Fibroblast of lung (primary cell): ENCODE measurements at regions not wholly inside any gene's neighbourhood (a gene's known extent, or its start where the extent isn't known, plus 50 kb on each side); places are given as distances from the start of the nearest gene placed in this dataset.

ENCODE experiments used
- DNase-seq, 2 donors: peaks; one replicate each; pipeline versions ENCODE4 v3.0.0 to v3.0.0-alpha.2; 2010; ENCODE audit warnings: low read depth in 2 of 2
- H2AFZ ChIP-seq: 2 replicates; pipeline ENCODE4 v1.5.1; 2012; ENCODE audit warnings: low read length, control low read depth, inconsistent platforms
- H3K27ac ChIP-seq: 2 replicates; pipeline ENCODE4 v1.5.1; 2011; ENCODE audit warnings: low read length, control low read depth; ENCODE audit not compliant: insufficient read depth
- H3K27me3 ChIP-seq: 2 replicates; pipeline ENCODE4 v1.5.1; 2011; ENCODE audit warnings: mild to moderate bottlenecking, low read length; ENCODE audit not compliant: control insufficient read depth, insufficient read depth
- H3K36me3 ChIP-seq: 2 replicates; pipeline ENCODE4 v1.5.1; 2011; ENCODE audit warnings: low read length; ENCODE audit not compliant: control insufficient read depth, insufficient read depth
- H3K4me1 ChIP-seq: 2 replicates; pipeline ENCODE4 v1.5.1; 2011; ENCODE audit warnings: low read length; ENCODE audit not compliant: control insufficient read depth, insufficient read depth; ENCODE audit errors: extremely low read depth
- H3K4me2 ChIP-seq: 2 replicates; pipeline ENCODE4 v1.5.1; 2011; ENCODE audit warnings: low read length, control low read depth; ENCODE audit not compliant: insufficient read depth; ENCODE audit errors: extremely low read depth
- H3K4me3 ChIP-seq, 4 experiments: fragments of 200-600 bp in 1 of 4; sonication (generic) in 1 of 4; replicated peaks in 1 of 4; 2 replicates each; pipeline ENCODE4 v1.5.1; 2011 to 2016; ENCODE audit warnings: low read length in 4 of 4, low read depth in 3 of 4, mild to moderate bottlenecking in 3 of 4, control low read depth in 2 of 4, inconsistent platforms in 1 of 4, mixed read lengths in 1 of 4; ENCODE audit not compliant: insufficient read depth in 1 of 4; ENCODE audit errors: control extremely low read depth in 1 of 4
- H3K79me2 ChIP-seq: 2 replicates; pipeline ENCODE4 v1.5.1; 2012; ENCODE audit warnings: mild to moderate bottlenecking, low read length, inconsistent platforms; ENCODE audit not compliant: control insufficient read depth, insufficient read depth
- H3K9ac ChIP-seq: 2 replicates; pipeline ENCODE4 v1.5.1; 2011; ENCODE audit warnings: mild to moderate bottlenecking, low read length, control low read depth; ENCODE audit not compliant: insufficient read depth
- H3K9me3 ChIP-seq: 2 replicates; pipeline ENCODE4 v1.5.1; 2012; ENCODE audit warnings: low read depth, low read length; ENCODE audit not compliant: control insufficient read depth, insufficient read depth
- H4K20me1 ChIP-seq: 2 replicates; pipeline ENCODE4 v1.5.1; 2011; ENCODE audit warnings: low read length; ENCODE audit not compliant: control insufficient read depth, insufficient read depth; ENCODE audit errors: extremely low read depth
- EZH2 ChIP-seq: IDR thresholded peaks from 2 replicates; pipeline ENCODE4 v1.5.1; 2012; ENCODE audit warnings: low read length, control low read depth, mild to moderate bottlenecking; ENCODE audit errors: missing control alignments
- TF ChIP-seq, protein P1 (sequence below), 2 donors: IDR thresholded peaks in 1 of 2; conservative IDR thresholded peaks in 1 of 2; 1 replicate in 1 of 2; 2 replicates in 1 of 2; pipeline ENCODE4 v1.5.1; 2011 to 2012; ENCODE audit warnings: low read length in 2 of 2, control low read depth in 1 of 2, inconsistent platforms in 1 of 2, low read depth in 1 of 2, mild to moderate bottlenecking in 1 of 2

DNA sequence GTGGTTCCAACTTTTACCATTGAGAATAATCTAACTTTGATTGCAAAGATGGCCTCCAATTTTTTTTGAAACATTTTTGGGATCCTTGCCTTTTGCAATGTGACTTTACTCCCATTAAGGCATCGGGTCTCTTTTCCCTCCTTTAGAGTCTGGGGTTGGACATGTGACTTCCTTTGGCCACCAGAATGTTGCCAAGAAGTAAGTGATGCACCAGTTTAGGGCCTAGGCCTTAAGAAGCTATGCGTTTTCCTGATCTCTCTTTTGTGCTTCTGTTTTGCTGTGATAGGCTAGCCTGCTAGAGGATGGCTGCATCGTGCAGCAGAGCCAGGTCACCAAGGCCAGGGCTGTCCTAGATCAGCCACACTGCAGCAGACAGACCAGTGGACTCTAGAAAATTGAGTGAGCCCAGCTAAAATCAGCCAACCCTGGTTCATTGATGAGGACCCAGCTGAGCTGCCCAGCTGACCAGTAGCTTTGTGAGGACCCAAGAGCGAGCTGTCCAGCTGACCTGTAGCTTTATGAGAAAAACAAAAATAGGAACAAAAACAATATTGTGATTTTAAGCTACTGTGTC is 594.0 kb upstream of the JAG1 start:
- no peak overlapping the region for H2AFZ ChIP-seq
- H3K36me3 ChIP-seq = no peaks in the 10 kb centered on the region
- H3K27me3 ChIP-seq = no peaks in the 10 kb centered on the region
- no peak overlapping the region for H3K4me3 ChIP-seq
- peaks cover 10% of the 10 kb centered on the region for H3K4me1 ChIP-seq
- H3K27ac ChIP-seq = no peak overlapping the region
- H3K9ac ChIP-seq = no peak overlapping the region
- no peak overlapping the region for H3K4me2 ChIP-seq
- peak in 1 of 2 donors; percentile 60 for DNase-seq
- no peaks in the 10 kb centered on the region for H4K20me1 ChIP-seq
- TF ChIP-seq, protein P1, sequence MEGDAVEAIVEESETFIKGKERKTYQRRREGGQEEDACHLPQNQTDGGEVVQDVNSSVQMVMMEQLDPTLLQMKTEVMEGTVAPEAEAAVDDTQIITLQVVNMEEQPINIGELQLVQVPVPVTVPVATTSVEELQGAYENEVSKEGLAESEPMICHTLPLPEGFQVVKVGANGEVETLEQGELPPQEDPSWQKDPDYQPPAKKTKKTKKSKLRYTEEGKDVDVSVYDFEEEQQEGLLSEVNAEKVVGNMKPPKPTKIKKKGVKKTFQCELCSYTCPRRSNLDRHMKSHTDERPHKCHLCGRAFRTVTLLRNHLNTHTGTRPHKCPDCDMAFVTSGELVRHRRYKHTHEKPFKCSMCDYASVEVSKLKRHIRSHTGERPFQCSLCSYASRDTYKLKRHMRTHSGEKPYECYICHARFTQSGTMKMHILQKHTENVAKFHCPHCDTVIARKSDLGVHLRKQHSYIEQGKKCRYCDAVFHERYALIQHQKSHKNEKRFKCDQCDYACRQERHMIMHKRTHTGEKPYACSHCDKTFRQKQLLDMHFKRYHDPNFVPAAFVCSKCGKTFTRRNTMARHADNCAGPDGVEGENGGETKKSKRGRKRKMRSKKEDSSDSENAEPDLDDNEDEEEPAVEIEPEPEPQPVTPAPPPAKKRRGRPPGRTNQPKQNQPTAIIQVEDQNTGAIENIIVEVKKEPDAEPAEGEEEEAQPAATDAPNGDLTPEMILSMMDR (conservative IDR thresholded peaks at IDR 0.05 in 1 of 2, IDR thresholded peaks at IDR 0.05 in 1 of 2; ENCODE audit: low read depth in 1 of 2, low read length in 2 of 2) = no peak
- no peak for TF ChIP-seq EZH2
- no peaks in the 10 kb centered on the region for H3K9me3 ChIP-seq
- no peaks in the 10 kb centered on the region for H3K79me2 ChIP-seq

DNA sequence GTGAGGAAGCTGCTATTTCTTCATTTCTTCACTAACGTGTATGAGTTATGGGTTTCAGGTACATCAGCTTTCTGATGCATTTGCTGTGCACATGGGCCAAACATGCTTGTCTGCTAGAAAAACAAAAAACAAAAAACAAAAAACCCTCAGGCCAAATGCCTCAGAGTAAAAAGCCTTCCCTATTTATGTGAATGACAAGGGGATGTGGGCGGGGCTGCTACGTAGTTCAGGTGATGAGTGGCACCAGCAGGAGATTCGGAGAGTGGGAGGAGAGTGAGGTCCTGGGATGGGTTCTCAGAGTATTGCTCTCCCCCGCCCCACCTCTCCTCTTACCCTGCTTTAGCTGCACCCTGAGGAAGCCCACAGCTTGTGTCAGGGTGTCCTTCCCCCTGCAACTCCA is 596.8 kb upstream of the JAG1 start:
- no peak for DNase-seq
- Histone ChIP-seq H2AFZ (no peak overlapping the region), H3K27ac (no peak overlapping the region), H3K9ac (no peak overlapping the region), H3K27me3 (no peaks in the 10 kb centered on the region), H3K4me2 (no peak overlapping the region), H4K20me1 (no peaks in the 10 kb centered on the region), H3K9me3 (no peaks in the 10 kb centered on the region), H3K36me3 (no peaks in the 10 kb centered on the region), H3K4me3 (no peak overlapping the region), H3K4me1 (peaks cover 10% of the 10 kb centered on the region), H3K79me2 (no peaks in the 10 kb centered on the region)
- TF ChIP-seq, protein P1 (conservative IDR thresholded peaks at IDR 0.05 in 1 of 2, IDR thresholded peaks at IDR 0.05 in 1 of 2; ENCODE audit: low read depth in 1 of 2, low read length in 2 of 2) = no peak
- no peak for TF ChIP-seq EZH2

DNA sequence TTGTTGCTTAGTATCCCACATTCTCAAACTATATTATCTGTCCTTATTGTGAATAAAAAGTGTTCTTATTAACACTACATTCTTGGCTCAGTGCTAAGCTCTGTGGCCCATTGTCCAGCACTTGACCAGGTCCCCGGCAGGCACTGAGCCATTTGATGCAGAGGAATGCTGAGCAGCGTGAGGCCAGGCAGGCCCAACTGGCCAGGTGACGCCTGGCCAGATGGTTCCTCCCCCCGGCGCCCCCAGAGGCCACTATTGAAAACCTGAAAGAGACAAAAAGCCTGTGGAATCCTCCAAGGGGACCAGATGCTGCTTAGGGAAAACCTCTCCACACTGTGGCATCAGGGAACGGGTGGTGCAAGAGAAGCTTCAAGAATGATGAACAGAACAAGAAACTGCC is 597.5 kb upstream of the JAG1 start:
- no peak for DNase-seq
- no peaks in the 10 kb centered on the region for H3K9me3 ChIP-seq
- no peak for TF ChIP-seq EZH2
- TF ChIP-seq, protein P1 (conservative IDR thresholded peaks at IDR 0.05 in 1 of 2, IDR thresholded peaks at IDR 0.05 in 1 of 2; ENCODE audit: low read depth in 1 of 2, low read length in 2 of 2) = no peak

More for the DNA sequence above, 597.5 kb upstream of the JAG1 start:
- Histone ChIP-seq H4K20me1 (no peaks in the 10 kb centered on the region), H3K4me1 (peaks cover 10% of the 10 kb centered on the region), H3K36me3 (no peaks in the 10 kb centered on the region), H3K27me3 (no peaks in the 10 kb centered on the region), H3K27ac (no peak overlapping the region), H3K9ac (no peak overlapping the region), H3K4me3 (no peak overlapping the region), H3K4me2 (no peak overlapping the region), H3K79me2 (no peaks in the 10 kb centered on the region), H2AFZ (no peak overlapping the region)
